HEK293 (cell line): ENCODE measurements at regions not wholly inside any gene's neighbourhood (a gene's known extent, or its start where the extent isn't known, plus 50 kb on each side); places are given as distances from the start of the nearest gene placed in this dataset.

Experiments
- EGR2 ChIP-seq: fragments of 450-650 bp; formaldehyde crosslinking; IDR thresholded peaks from 2 replicates; pipeline ENCODE4 v1.5.1; 2016; ENCODE audit warnings: low read depth, missing biosample characterization, missing genetic modification characterization
- HIC1 ChIP-seq: fragments of 450-650 bp; formaldehyde crosslinking; IDR thresholded peaks from 2 replicates; pipeline ENCODE4 v1.5.1; 2016; ENCODE audit warnings: missing biosample characterization, missing genetic modification characterization
- ZNF354C ChIP-seq: fragments of 450-650 bp; formaldehyde crosslinking; IDR thresholded peaks from 2 replicates; pipeline ENCODE4 v1.5.1; 2016; ENCODE audit warnings: missing biosample characterization, missing genetic modification characterization, low read depth, borderline replicate concordance
- ZNF488 ChIP-seq: fragments of 450-650 bp; formaldehyde crosslinking; IDR thresholded peaks from 2 replicates; pipeline ENCODE4 v1.5.1; 2016; ENCODE audit warnings: missing biosample characterization, missing genetic modification characterization
- ZNF596 ChIP-seq: fragments of 450-650 bp; IDR thresholded peaks from 2 replicates; pipeline ENCODE4 v1.5.0; 2018; ENCODE audit warnings: missing biosample characterization, mild to moderate bottlenecking, missing genetic modification characterization, moderate library complexity
- ZNF626 ChIP-seq: fragments of 450-650 bp; sonication (Bioruptor Pico); formaldehyde crosslinking; IDR thresholded peaks from 2 replicates; pipeline ENCODE4 v1.5.1; 2018; ENCODE audit warnings: missing biosample characterization, missing genetic modification characterization, inconsistent platforms
- ZNF639 ChIP-seq: fragments of 450-650 bp; formaldehyde crosslinking; IDR thresholded peaks from 2 replicates; pipeline ENCODE4 v1.5.1; 2016; ENCODE audit warnings: missing biosample characterization, missing genetic modification characterization
- TF ChIP-seq, protein P1 (sequence below): fragments of 450-650 bp; IDR thresholded peaks from 2 replicates; pipeline ENCODE4 v1.5.1; 2018; ENCODE audit warnings: missing biosample characterization, missing genetic modification characterization
- TF ChIP-seq, protein P2 (sequence below): fragments of 450-650 bp; formaldehyde crosslinking; IDR thresholded peaks from 2 replicates; pipeline ENCODE4 v1.5.1; 2017; ENCODE audit warnings: missing biosample characterization, missing genetic modification characterization
- TF ChIP-seq, protein P3 (sequence below): fragments of 450-650 bp; formaldehyde crosslinking; IDR thresholded peaks from 2 replicates; pipeline ENCODE4 v1.5.0; 2017; ENCODE audit warnings: missing biosample characterization, missing genetic modification characterization, borderline replicate concordance
- TF ChIP-seq, protein P4 (sequence below): fragments of 450-650 bp; formaldehyde crosslinking; IDR thresholded peaks from 2 replicates; pipeline ENCODE4 v1.5.1; 2016; ENCODE audit warnings: missing biosample characterization, missing genetic modification characterization
- TF ChIP-seq, protein P5 (sequence below): fragments of 450-650 bp; formaldehyde crosslinking; IDR thresholded peaks from 2 replicates; pipeline ENCODE4 v1.5.1; 2017; ENCODE audit warnings: missing biosample characterization, missing genetic modification characterization

DNA sequence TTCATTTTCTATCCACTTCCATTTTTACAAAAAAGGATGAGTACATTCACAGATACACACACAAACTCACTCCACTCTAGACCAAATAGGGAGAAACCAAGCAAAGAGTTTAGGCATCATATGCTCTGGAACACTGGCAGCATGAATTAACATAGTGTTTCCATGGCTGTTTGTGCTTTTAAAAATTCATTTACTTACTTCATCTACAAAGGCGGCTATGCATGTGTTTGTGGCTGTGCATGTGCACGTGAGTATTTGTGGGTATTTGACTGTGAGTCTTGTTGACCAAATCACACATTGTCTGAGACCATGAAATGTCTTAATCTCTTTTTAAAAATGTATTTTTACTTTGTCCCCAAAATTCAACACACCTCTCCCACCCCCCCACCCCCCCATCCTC is 203.0 kb upstream of the SESN3 start (continued):
- TF ChIP-seq, protein P1, sequence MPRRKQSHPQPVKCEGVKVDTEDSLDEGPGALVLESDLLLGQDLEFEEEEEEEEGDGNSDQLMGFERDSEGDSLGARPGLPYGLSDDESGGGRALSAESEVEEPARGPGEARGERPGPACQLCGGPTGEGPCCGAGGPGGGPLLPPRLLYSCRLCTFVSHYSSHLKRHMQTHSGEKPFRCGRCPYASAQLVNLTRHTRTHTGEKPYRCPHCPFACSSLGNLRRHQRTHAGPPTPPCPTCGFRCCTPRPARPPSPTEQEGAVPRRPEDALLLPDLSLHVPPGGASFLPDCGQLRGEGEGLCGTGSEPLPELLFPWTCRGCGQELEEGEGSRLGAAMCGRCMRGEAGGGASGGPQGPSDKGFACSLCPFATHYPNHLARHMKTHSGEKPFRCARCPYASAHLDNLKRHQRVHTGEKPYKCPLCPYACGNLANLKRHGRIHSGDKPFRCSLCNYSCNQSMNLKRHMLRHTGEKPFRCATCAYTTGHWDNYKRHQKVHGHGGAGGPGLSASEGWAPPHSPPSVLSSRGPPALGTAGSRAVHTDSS (tag by site-specific recombination), result no peak
- TF ChIP-seq ZNF488 (tag by site-specific recombination) (no peak), ZNF354C (tag by site-specific recombination) (no peak), EGR2 (tag by site-specific recombination) (no peak), ZNF626 (tag by site-specific recombination) (no peak), ZNF596 (tag by site-specific recombination) (no peak), ZNF639 (tag by site-specific recombination) (no peak), HIC1 (tag by site-specific recombination) (no peak)
- TF ChIP-seq, protein P2, sequence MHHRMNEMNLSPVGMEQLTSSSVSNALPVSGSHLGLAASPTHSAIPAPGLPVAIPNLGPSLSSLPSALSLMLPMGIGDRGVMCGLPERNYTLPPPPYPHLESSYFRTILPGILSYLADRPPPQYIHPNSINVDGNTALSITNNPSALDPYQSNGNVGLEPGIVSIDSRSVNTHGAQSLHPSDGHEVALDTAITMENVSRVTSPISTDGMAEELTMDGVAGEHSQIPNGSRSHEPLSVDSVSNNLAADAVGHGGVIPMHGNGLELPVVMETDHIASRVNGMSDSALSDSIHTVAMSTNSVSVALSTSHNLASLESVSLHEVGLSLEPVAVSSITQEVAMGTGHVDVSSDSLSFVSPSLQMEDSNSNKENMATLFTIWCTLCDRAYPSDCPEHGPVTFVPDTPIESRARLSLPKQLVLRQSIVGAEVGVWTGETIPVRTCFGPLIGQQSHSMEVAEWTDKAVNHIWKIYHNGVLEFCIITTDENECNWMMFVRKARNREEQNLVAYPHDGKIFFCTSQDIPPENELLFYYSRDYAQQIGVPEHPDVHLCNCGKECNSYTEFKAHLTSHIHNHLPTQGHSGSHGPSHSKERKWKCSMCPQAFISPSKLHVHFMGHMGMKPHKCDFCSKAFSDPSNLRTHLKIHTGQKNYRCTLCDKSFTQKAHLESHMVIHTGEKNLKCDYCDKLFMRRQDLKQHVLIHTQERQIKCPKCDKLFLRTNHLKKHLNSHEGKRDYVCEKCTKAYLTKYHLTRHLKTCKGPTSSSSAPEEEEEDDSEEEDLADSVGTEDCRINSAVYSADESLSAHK (tag by site-specific recombination), result no peak
- TF ChIP-seq, protein P3, sequence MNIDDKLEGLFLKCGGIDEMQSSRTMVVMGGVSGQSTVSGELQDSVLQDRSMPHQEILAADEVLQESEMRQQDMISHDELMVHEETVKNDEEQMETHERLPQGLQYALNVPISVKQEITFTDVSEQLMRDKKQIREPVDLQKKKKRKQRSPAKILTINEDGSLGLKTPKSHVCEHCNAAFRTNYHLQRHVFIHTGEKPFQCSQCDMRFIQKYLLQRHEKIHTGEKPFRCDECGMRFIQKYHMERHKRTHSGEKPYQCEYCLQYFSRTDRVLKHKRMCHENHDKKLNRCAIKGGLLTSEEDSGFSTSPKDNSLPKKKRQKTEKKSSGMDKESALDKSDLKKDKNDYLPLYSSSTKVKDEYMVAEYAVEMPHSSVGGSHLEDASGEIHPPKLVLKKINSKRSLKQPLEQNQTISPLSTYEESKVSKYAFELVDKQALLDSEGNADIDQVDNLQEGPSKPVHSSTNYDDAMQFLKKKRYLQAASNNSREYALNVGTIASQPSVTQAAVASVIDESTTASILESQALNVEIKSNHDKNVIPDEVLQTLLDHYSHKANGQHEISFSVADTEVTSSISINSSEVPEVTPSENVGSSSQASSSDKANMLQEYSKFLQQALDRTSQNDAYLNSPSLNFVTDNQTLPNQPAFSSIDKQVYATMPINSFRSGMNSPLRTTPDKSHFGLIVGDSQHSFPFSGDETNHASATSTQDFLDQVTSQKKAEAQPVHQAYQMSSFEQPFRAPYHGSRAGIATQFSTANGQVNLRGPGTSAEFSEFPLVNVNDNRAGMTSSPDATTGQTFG (tag by site-specific recombination), result no peak
- TF ChIP-seq, protein P4, sequence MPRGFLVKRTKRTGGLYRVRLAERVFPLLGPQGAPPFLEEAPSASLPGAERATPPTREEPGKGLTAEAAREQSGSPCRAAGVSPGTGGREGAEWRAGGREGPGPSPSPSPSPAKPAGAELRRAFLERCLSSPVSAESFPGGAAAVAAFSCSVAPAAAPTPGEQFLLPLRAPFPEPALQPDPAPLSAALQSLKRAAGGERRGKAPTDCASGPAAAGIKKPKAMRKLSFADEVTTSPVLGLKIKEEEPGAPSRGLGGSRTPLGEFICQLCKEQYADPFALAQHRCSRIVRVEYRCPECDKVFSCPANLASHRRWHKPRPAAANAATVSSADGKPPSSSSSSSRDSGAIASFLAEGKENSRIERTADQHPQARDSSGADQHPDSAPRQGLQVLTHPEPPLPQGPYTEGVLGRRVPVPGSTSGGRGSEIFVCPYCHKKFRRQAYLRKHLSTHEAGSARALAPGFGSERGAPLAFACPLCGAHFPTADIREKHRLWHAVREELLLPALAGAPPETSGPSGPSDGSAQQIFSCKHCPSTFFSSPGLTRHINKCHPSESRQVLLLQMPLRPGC (tag by site-specific recombination), result no peak
- TF ChIP-seq, protein P5, sequence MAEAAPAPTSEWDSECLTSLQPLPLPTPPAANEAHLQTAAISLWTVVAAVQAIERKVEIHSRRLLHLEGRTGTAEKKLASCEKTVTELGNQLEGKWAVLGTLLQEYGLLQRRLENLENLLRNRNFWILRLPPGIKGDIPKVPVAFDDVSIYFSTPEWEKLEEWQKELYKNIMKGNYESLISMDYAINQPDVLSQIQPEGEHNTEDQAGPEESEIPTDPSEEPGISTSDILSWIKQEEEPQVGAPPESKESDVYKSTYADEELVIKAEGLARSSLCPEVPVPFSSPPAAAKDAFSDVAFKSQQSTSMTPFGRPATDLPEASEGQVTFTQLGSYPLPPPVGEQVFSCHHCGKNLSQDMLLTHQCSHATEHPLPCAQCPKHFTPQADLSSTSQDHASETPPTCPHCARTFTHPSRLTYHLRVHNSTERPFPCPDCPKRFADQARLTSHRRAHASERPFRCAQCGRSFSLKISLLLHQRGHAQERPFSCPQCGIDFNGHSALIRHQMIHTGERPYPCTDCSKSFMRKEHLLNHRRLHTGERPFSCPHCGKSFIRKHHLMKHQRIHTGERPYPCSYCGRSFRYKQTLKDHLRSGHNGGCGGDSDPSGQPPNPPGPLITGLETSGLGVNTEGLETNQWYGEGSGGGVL (tag by site-specific recombination), result no peak
